NB4 (cell line): ENCODE measurements at regions not wholly inside any gene's neighbourhood (a gene's known extent, or its start where the extent isn't known, plus 50 kb on each side); places are given as distances from the start of the nearest gene placed in this dataset.

Experiments used
- CTCF ChIP-seq: IDR thresholded peaks from one replicate; pipeline ENCODE4 v1.5.1; 2012; ENCODE audit warnings: low read depth, low read length
- MAX ChIP-seq: IDR thresholded peaks from 2 replicates; pipeline ENCODE4 v1.6.1; 2011; ENCODE audit warnings: low read depth, low read length
- MYC ChIP-seq: IDR thresholded peaks from 2 replicates; pipeline ENCODE4 v1.6.1; 2011; ENCODE audit warnings: low read depth, low read length
- POLR2A ChIP-seq: IDR thresholded peaks from 2 replicates; pipeline ENCODE4 v1.6.1; 2011; ENCODE audit warnings: mild to moderate bottlenecking; ENCODE audit not compliant: insufficient read length; ENCODE audit errors: extremely low read depth

DNA sequence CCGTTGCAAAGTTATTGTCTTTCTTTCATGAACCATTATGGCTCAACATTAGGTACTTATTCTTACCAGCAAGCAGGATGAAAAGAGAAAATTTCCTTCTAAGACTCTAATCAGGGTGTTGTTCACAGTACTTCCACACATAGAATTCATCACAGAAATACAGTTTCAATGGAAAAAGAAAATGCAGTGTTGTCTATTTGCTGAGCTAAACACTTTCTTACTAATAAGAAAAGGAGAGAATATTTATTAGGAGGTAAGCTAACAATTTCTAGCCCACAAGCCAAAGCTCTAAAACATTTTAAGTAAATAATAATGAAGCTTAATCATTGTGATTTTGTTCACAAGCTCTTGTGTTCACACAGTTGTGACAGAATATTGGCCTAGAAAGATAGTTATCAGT is 1772.8 kb upstream of the PCDH7 start:
- TF ChIP-seq CTCF: no peak
- no peak for TF ChIP-seq POLR2A
- no peak for TF ChIP-seq MAX
- TF ChIP-seq MYC: no peak
